Epithelial cell of esophagus (primary cell): ENCODE measurements at regions not wholly inside any gene's neighbourhood (a gene's known extent, or its start where the extent isn't known, plus 50 kb on each side); places are given as distances from the start of the nearest gene placed in this dataset.

Source experiments
- DNase-seq: peaks from one replicate; pipeline ENCODE4 v3.0.0; 2010; ENCODE audit warnings: low read depth
- H3K4me3 ChIP-seq: 2 replicates; pipeline ENCODE4 v1.5.1; 2011; ENCODE audit warnings: mild to moderate bottlenecking, low read length, control low read depth
- CTCF ChIP-seq: IDR thresholded peaks from 2 replicates; pipeline ENCODE4 v1.5.1; 2011; ENCODE audit warnings: low read depth, mild to moderate bottlenecking, low read length, control low read depth, inconsistent platforms; ENCODE audit not compliant: insufficient read depth; ENCODE audit errors: missing control alignments

GRCh38 chr4:155592179-155592937, 74.3 kb upstream of the GUCY1A1 start:
- DNase-seq: no peak
- H3K4me3 ChIP-seq: no peak overlapping the region
- TF ChIP-seq CTCF: no peak

GRCh38 chr4:155591738-155592143, 74.9 kb upstream of the GUCY1A1 start:
- TF ChIP-seq CTCF: no peak
- H3K4me3 ChIP-seq: no peak overlapping the region
- DNase-seq: no peak

- no peak overlapping the region for H3K4me3 ChIP-seq
- no peak for DNase-seq
- TF ChIP-seq CTCF: no peak
Observed at GRCh38 chr4:155590796-155591585, 75.7 kb upstream of the GUCY1A1 start.

DNA sequence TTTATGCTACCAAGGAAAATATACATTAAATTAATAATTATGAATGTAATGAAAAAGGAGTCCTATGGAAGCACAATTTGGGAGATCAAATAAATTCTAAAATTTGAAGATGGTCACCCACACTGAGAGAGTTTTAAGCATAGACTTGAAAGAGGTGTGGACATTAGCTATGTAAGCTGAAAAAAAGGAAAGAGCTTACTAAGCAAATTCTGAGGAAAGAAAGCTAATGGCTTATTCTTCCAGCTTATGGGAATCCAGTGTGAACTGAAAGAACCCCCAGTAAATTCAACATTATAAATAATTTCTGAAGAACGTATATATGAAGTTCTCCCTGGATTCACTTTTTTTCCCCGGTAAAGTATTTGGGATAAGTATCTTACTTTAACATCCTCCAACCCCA, 78.2 kb upstream of the GUCY1A1 start:
- no peak for TF ChIP-seq CTCF
- no peak overlapping the region for H3K4me3 ChIP-seq
- DNase-seq: no peak

DNA sequence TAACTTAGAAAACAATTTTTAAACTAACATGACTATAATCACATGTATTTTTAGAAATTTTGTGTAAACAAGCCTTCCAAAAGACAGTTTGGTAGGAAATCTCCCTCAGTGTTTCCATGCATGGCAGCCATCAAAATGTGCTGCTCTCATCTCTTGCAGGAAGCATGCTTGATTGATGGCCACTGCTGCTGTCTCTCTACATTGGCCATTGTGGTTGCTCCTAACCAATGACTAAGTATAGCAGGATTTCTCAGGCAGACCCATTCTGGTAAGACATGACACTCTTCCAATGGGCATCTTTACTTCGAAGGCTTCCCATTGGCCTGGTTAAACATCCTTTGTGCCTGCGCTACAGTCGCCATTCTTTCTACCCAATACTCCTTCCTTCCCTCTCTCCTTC, 78.9 kb upstream of the GUCY1A1 start:
- no peak for TF ChIP-seq CTCF
- DNase-seq: no peak
- H3K4me3 ChIP-seq: no peak overlapping the region

GRCh38 chr4:155582971-155583437, 83.6 kb upstream of the GUCY1A1 start:
- TF ChIP-seq CTCF: no peak
- H3K4me3 ChIP-seq: no peak overlapping the region
- DNase-seq: peak; percentile 67
